GM12878 (cell line): ENCODE measurements at regions not wholly inside any gene's neighbourhood (a gene's known extent, or its start where the extent isn't known, plus 50 kb on each side); places are given as distances from the start of the nearest gene placed in this dataset.

Source experiments
- ATAC-seq: fragments of 200-7000 bp; cut with Tn5 transposase; 3 replicates; pipeline ENCODE4 v1.9.1; 2020; ENCODE audit warnings: mild to moderate bottlenecking, moderate library complexity
- BruUV-seq: library from RNA; stranded (reverse); fragments of 400-500 nt; replicated peaks from 2 replicates; lab custom pipeline; 2021; lab: Mats Ljungman, UMichigan
- CTCF ChIA-PET: fragments of 300-600 bp; sonication (Branson Sonifier 250); formaldehyde crosslinking; extraction: SDS; loops from one replicate; lab custom pipeline; 2021; ENCODE audit warnings: inconsistent platforms; lab: Yijun Ruan, JAX
- POLR2A ChIA-PET: fragments of 350-600 bp; formaldehyde crosslinking; extraction: SDS; loops from one replicate; lab custom pipeline; 2021; ENCODE audit warnings: inconsistent platforms; lab: Charles Lee
- RAD21 ChIA-PET: fragments of 300-600 bp; sonication (Branson Sonifier 250); formaldehyde crosslinking; loops from one replicate; lab custom pipeline; 2023; ENCODE audit warnings: antibody characterized with exemption; ENCODE audit not compliant: unreplicated experiment; lab: Charles Lee
- SMC1A ChIA-PET: fragments of 300-600 bp; sonication (Branson Sonifier 250); formaldehyde crosslinking; loops from one replicate; lab custom pipeline; 2023; ENCODE audit not compliant: unreplicated experiment, uncharacterized antibody; lab: Charles Lee
- DNase-seq: peaks from one replicate; pipeline ENCODE4 v3.0.0-alpha.2; 2011; ENCODE audit warnings: low read depth, low spot score
- FAIRE-seq: peaks from 3 replicates; lab custom pipeline; 2011; peaks lifted over from hg19 to GRCh38; lab: Jason Lieb, UNC
- H2AFZ ChIP-seq: 2 replicates; pipeline ENCODE4 v1.6.0; 2011; ENCODE audit warnings: low read depth, low read length, control low read depth; ENCODE audit not compliant: control insufficient read depth
- H3K27ac ChIP-seq: 2 replicates; pipeline ENCODE4 v1.5.1; 2011; ENCODE audit warnings: control low read depth; ENCODE audit not compliant: control insufficient read depth, insufficient read depth
- H3K27me3 ChIP-seq, 2 experiments: replicated peaks in 1 of 2; 2 replicates each; pipeline versions ENCODE4 v1.6.0 to v1.6.1; 2011; ENCODE audit warnings: low read length in 1 of 2; ENCODE audit not compliant: control insufficient read depth in 2 of 2, insufficient read depth in 2 of 2
- H3K36me3 ChIP-seq, 2 experiments: 2 replicates each; pipeline ENCODE4 v1.5.1; 2011; ENCODE audit warnings: low read length in 1 of 2; ENCODE audit not compliant: control insufficient read depth in 2 of 2, insufficient read depth in 2 of 2
- H3K4me1 ChIP-seq: 2 replicates; pipeline ENCODE4 v1.6.1; 2011; ENCODE audit warnings: mild to moderate bottlenecking, low read length, moderate library complexity, mixed read lengths; ENCODE audit not compliant: control insufficient read depth, insufficient read depth
- H3K4me2 ChIP-seq: 2 replicates; pipeline ENCODE4 v1.6.0; 2011; ENCODE audit warnings: control low read depth; ENCODE audit not compliant: control insufficient read depth, insufficient read depth
- H3K4me3 ChIP-seq: fragments of 200-600 bp; sonication (generic); 2 replicates; pipeline ENCODE4 v1.5.1; 2016
- H3K79me2 ChIP-seq: 2 replicates; pipeline ENCODE4 v1.6.0; 2011; ENCODE audit warnings: low read length; ENCODE audit not compliant: control insufficient read depth, insufficient read depth
- H3K9ac ChIP-seq: 2 replicates; pipeline ENCODE4 v1.8.0; 2011; ENCODE audit warnings: low read length, control low read depth, mixed read lengths; ENCODE audit not compliant: control insufficient read depth, insufficient read depth
- H3K9me3 ChIP-seq: replicated peaks from 3 replicates; pipeline ENCODE4 v1.5.1; 2011; ENCODE audit warnings: mild to moderate bottlenecking, low read length; ENCODE audit not compliant: control insufficient read depth, insufficient read depth
- H4K20me1 ChIP-seq: 2 replicates; pipeline ENCODE4 v1.6.0; 2011; ENCODE audit not compliant: control insufficient read depth, insufficient read depth
- EP300 ChIP-seq, 2 experiments: fragments of 150-350 bp in 1 of 2; IDR thresholded peaks; 2 replicates each; pipeline ENCODE4 v1.6.1; 2011 to 2012; ENCODE audit warnings: low read depth in 2 of 2, low read length in 2 of 2, borderline replicate concordance in 1 of 2, improper control_type of control experiment in 1 of 2, inconsistent platforms in 1 of 2; ENCODE audit not compliant: control insufficient read depth in 1 of 2
- IRF4 ChIP-seq: IDR thresholded peaks from 2 replicates; pipeline ENCODE4 v1.6.1; 2011; ENCODE audit warnings: low read depth, low read length
- SREBF2 ChIP-seq: IDR thresholded peaks from 2 replicates; pipeline ENCODE4 v1.6.1; 2012; ENCODE audit warnings: mild to moderate bottlenecking, low read length
- TCF3 ChIP-seq: IDR thresholded peaks from 2 replicates; pipeline ENCODE4 v1.6.1; 2012; ENCODE audit warnings: low read depth, mild to moderate bottlenecking, low read length, borderline replicate concordance; ENCODE audit not compliant: insufficient read depth
- ZBTB4 ChIP-seq: fragments of 450-650 bp; formaldehyde crosslinking; IDR thresholded peaks from 2 replicates; pipeline ENCODE4 v1.4.0; 2022; ENCODE audit warnings: mild to moderate bottlenecking, moderate library complexity
- ZBTB40 ChIP-seq: fragments of 450-650 bp; IDR thresholded peaks from 2 replicates; pipeline ENCODE4 v1.6.1; 2016; ENCODE audit warnings: mild to moderate bottlenecking, moderate library complexity, borderline replicate concordance
- WGBS: methylation state at CpG from one replicate; pipeline ENCODE4 v1.1.6; 2016; ENCODE audit warnings: low lambda C conversion rate; ENCODE audit not compliant: insufficient replicate concordance, insufficient coverage; ENCODE audit errors: missing lambda C conversion rate; 5-methylcytosine and 5-hydroxymethylcytosine counted together
- in situ Hi-C: fragments of 300-500 bp; cut with MboI; formaldehyde crosslinking; loops from 9 replicates; pipeline ENCODE4 v1.14.3; 2018; ENCODE audit warnings: mixed read lengths
- intact Hi-C: fragments of 100-400 bp; cut with micrococcal nuclease; formaldehyde crosslinking; loops from one replicate; pipeline ENCODE4 v1.14.2; 2022; ENCODE audit not compliant: unreplicated experiment

- no peak for FAIRE-seq
- BruUV-seq, result no TSS peak
- Histone ChIP-seq H3K9me3 (no peaks in the 10 kb centered on the region; the same call in 2 of the 3 replicates), H3K4me3 (no peak overlapping the region), H3K27me3 (no peaks in the 10 kb centered on the region), H3K79me2 (no peaks in the 10 kb centered on the region), H3K27ac (no peak overlapping the region), H3K4me2 (no peak overlapping the region), H4K20me1 (no peaks in the 10 kb centered on the region), H3K9ac (no peak overlapping the region), H3K4me1 (no peaks in the 10 kb centered on the region), H2AFZ (no peak overlapping the region), H3K36me3 (no peaks in the 10 kb centered on the region)
- RAD21 ChIA-PET, result interaction anchor here (1.4 kb wide), 1 partner anchor 11 kb away, joined by 4 read pairs; no protein-coding TSS in a partner anchor
- POLR2A ChIA-PET, result no interaction called here
- no peak for ATAC-seq
- in situ Hi-C loops (no loop called here), intact Hi-C loops (no loop called here)
- CTCF ChIA-PET, result interaction anchor here (0.6 to 2.0 kb wide), 4 partner anchors 11 to 909 kb away, joined by 3 to 14 read pairs (median 4); no protein-coding TSS in a partner anchor
- DNase-seq, result no peak
- TF ChIP-seq EP300 (IDR thresholded peaks at IDR 0.05; ENCODE audit: borderline replicate concordance in 1 of 2, control insufficient read depth in 1 of 2, low read depth in 2 of 2, low read length in 2 of 2), result no peak
- no peak for TF ChIP-seq TCF3
- TF ChIP-seq IRF4, result no peak
- no peak for TF ChIP-seq ZBTB4 (CRISPR knock-in tag)
- TF ChIP-seq ZBTB40, result no peak
- no peak for TF ChIP-seq SREBF2
- SMC1A ChIA-PET, result interaction anchor here (1.2 to 1.7 kb wide), 2 partner anchors 16 to 300 kb away, joined by 4 to 5 read pairs; no protein-coding TSS in a partner anchor
- WGBS, result 9% methylated on average over 8 of the region's 8 CpGs
Measured at GRCh38 chr16:16879567-16880251, 500.8 kb downstream of the NPIPA7 start.
